Activated CD8-positive, alpha-beta memory T cell treated with anti-CD3 and anti-CD28 coated beads for 4 hours (primary cell): ENCODE measurements at regions not wholly inside any gene's neighbourhood (a gene's known extent, or its start where the extent isn't known, plus 50 kb on each side); places are given as distances from the start of the nearest gene placed in this dataset.

Source experiments
- DNase-seq, 2 donors: peaks; one replicate each; pipeline ENCODE4 v3.0.0-alpha.2; 2020; ENCODE audit warnings: low read depth in 2 of 2

- DNase-seq = no peak
Measured at GRCh38 chr1:185645686-185646085, 88.5 kb upstream of the HMCN1 start.

- DNase-seq = no peak
Measured at GRCh38 chr1:185645162-185645640, 89.0 kb upstream of the HMCN1 start.

- DNase-seq = no peak
Measured at GRCh38 chr1:185644531-185644930, 89.7 kb upstream of the HMCN1 start.

- DNase-seq = no peak
Measured at GRCh38 chr1:185636848-185637247, 97.3 kb upstream of the HMCN1 start.

- DNase-seq = no peak
Measured at GRCh38 chr1:185634704-185635103, 99.5 kb upstream of the HMCN1 start.

- no peak for DNase-seq
Measured at GRCh38 chr1:185632659-185633423, 101.3 kb upstream of the HMCN1 start.

- DNase-seq = no peak
Measured at GRCh38 chr1:185631843-185632242, 102.3 kb upstream of the HMCN1 start.

GRCh38 chr1:185627761-185628501 is 106.3 kb upstream of the HMCN1 start:
- DNase-seq = no peak

- no peak for DNase-seq
Measured at GRCh38 chr1:185627171-185627570, 107.0 kb upstream of the HMCN1 start.

GRCh38 chr1:185626344-185626743 is 107.8 kb upstream of the HMCN1 start:
- no peak for DNase-seq

- no peak for DNase-seq
Measured at GRCh38 chr1:185610954-185611353, 123.2 kb upstream of the HMCN1 start.

- DNase-seq = no peak
Measured at GRCh38 chr1:185608177-185608576, 126.0 kb upstream of the HMCN1 start.

GRCh38 chr1:185603158-185603557 is 131.0 kb upstream of the HMCN1 start:
- DNase-seq = no peak

GRCh38 chr1:185601189-185601588 is 133.0 kb upstream of the HMCN1 start:
- DNase-seq = no peak

GRCh38 chr1:185600641-185601040 is 133.6 kb upstream of the HMCN1 start:
- DNase-seq = no peak

GRCh38 chr1:185598332-185598731 is 135.9 kb upstream of the HMCN1 start:
- no peak for DNase-seq

GRCh38 chr1:185595835-185596667 is 138.1 kb upstream of the HMCN1 start:
- peak; percentile 13 for DNase-seq

GRCh38 chr1:185594786-185595410 is 139.3 kb upstream of the HMCN1 start:
- DNase-seq = no peak

GRCh38 chr1:185593271-185593670 is 140.9 kb upstream of the HMCN1 start:
- no peak for DNase-seq

- DNase-seq = no peak
Measured at GRCh38 chr1:185585770-185586169, 148.4 kb upstream of the HMCN1 start.

GRCh38 chr1:185581961-185582725 is 152.0 kb upstream of the HMCN1 start:
- no peak for DNase-seq
